PC-9 (cell line): ENCODE measurements at regions not wholly inside any gene's neighbourhood (a gene's known extent, or its start where the extent isn't known, plus 50 kb on each side); places are given as distances from the start of the nearest gene placed in this dataset.

Experiments used
- CTCF ChIP-seq: fragments of 200-600 bp; sonication (generic); conservative IDR thresholded peaks from 2 replicates; pipeline ENCODE4 v1.6.1; 2017; ENCODE audit warnings: mixed run types, antibody characterized with exemption, mild to moderate bottlenecking, moderate library complexity
- EZH2 ChIP-seq: fragments of 200-600 bp; sonication (generic); IDR thresholded peaks from 2 replicates; pipeline ENCODE4 v1.8.0; 2017; ENCODE audit warnings: antibody characterized with exemption, low read depth

DNA sequence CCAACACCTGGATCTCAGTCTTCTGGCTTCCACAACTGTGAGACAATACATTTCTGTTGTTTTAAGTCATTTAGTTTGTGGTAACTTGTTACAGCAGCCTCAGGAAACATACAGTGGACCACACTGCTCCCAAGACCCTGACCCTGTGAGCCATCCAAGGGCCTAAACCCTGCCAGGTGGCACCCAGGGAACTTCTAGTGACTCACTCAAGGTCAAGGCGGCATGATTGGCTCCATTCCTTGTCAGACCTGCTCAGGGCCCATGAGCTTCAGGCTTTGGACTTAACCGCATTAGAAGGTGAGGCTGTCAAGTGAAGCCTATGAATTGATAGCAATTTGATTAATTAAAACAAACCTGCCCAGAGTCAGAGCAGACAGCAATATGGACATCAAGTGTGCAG lies 165.7 kb upstream of the MAMLD1 start:
- no peak for TF ChIP-seq EZH2
- no peak for TF ChIP-seq CTCF
